A204.1 (cell line): ENCODE measurements at regions not wholly inside any gene's neighbourhood (a gene's known extent, or its start where the extent isn't known, plus 50 kb on each side); places are given as distances from the start of the nearest gene placed in this dataset.
"Not testable (repeated sequence)": the region's sequence is repeated elsewhere in the genome, so short reads cannot be mapped to it uniquely, and the experiment has no call there.

Source experiments
- FAIRE-seq: peaks from 2 replicates; lab custom pipeline; 2012; peaks lifted over from hg19 to GRCh38; lab: Jason Lieb, UNC

DNA sequence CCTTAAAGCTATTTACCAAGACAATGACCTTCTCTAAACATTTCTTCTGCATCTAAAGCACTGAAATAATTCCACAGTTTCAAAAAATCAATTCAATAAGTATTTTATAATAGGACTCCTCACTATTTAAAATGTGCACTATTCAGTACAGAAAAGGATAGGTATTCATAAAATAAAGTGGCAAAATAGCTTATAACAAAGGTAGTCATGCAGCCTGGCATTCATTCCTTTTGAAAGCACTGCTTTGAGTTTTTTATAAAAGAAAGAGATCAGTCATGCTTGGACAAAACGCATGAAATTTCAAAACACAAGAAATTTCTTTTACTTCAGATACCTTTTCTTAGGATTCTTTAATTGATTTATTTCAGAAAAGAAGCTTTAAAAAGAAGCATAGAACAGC lies 689.7 kb upstream of the PHF14 start:
- FAIRE-seq: no peak

DNA sequence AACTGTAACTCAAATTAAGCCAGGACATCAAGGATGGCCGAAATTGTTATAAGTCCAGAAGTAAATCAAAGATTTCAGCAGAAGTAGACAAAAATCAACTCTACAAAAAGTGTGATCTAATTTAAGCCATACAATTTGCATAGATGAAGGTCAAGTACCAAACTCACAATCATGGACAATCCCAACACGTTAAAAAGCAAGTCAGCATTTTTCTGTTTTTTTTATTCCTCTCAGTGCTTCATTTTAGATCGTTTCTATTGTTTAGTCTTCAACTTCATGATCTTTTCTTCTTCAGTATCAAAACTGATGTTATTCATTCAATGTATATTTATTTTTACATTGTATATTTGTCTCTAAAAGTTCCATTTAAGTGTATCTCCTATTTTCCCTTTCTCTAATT lies 674.3 kb upstream of the PHF14 start:
- FAIRE-seq: no peak

- no peak for FAIRE-seq
These were observed 673.1 kb upstream of the PHF14 start for GRCh38 chr7:10300577-10300976.

DNA sequence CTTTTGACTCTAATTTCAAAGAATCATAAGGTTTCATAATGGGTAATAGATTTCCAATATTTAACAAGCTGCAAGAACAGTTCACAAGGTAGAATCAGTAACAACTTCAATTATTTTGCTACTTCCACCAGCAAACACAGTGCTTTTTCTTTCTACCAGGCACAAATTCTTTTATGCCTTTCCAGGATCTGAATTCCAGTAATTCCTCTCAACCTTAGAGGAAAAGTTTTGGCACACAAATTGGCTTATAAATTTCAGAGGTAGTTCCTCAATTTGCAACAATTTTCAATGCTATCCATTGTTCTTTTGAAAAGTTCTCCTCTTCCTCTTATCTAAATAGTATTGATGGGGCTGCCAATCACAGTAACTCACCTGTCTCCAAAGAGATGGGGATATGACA lies 665.4 kb upstream of the PHF14 start:
- no peak for FAIRE-seq

DNA sequence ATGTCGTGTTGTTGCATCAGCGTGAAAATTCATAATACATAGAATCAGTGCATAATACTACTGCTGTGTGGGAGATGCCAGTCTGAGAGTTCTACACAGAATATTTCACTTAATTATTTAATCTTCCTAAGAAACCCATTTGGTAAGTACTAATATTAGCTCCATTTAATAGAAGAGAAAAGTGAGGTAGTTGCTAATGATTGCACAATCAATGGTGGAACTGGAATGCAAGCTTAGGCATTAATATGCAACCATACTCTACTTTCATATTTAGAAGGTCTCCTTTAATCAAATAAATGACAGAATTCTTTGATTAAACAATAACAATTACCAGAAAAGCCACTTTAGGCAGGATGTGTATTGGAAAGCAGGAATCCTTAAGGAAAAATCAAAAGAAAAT lies 660.7 kb upstream of the PHF14 start:
- no peak for FAIRE-seq

- FAIRE-seq: no peak
These were observed 657.8 kb upstream of the PHF14 start for GRCh38 chr7:10315881-10316280.

DNA sequence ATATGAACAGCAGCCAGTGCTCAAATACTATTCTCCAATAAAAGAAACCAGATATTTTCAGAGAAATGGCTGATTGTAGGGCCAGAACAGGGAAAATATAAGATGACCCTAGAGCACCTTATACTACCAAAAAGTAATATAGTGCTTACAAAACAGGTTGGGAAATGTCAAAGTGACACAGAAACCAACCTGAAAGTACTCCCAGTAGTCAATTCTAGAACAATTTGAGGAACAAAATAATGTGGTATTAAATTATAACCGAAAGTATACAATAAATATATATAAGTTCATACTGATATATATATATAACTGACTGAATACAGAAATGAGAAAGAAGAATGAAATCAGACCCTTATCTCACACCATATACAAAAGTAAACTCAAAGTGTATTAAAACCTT lies 657.2 kb upstream of the PHF14 start:
- FAIRE-seq: no peak

DNA sequence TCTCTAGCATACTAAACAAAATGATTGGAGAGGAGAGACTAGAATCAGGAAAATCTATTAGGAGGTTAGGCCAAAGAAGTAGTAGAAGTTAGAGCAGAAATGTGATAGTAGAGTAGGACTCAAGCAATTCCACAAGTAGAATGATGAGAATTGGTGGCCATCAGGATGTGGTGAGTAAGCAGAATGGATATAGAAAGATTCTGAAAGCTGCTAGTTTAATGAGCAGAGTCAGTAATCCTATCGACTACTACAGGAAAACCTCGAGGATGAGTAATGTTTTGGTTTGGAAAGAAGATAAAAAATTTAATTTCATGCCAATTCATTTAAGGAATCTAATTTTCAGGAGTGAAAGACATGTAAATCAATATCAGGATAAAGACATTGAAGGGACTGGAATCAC lies 648.3 kb upstream of the PHF14 start:
- FAIRE-seq: no peak

DNA sequence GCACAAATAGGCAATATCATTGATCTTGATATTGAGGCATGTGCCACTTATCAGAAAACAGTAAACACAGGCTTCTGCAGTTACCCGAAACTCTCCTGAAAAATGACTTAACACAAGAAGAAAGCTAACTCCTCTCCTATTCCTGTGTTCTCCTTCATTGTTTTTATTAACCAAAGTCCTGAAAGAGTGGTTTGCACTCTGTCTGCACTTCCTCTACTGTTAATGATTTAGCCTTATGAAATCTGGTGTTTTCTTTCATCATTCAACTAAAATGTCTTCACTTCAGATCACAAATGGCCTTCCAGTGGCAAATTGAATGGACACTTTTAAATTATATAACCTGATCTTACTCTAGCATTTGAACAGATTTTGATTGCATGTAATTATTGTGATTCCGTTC lies 630.6 kb upstream of the PHF14 start:
- FAIRE-seq: no peak

DNA sequence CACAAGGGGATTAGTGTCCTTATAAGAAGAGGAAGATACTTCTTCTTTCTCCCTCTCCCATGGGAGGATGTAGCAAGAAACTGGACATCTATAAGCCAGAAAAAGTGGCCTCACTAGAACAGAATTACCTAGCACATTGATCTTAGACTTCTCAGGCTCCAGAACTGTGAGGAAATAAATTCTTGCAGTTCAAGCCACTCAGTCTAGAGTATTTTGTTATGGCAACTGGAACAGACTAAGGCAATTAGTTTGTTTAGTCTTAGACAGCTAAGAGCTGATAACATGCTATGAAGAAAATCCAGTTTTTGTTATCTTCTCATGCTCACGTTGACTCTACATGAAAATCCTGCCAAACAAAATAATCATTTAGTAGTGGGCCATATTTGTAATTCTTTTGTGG lies 627.6 kb upstream of the PHF14 start:
- no peak for FAIRE-seq

- FAIRE-seq: no peak
These were observed 617.9 kb upstream of the PHF14 start for GRCh38 chr7:10355816-10356215.

DNA sequence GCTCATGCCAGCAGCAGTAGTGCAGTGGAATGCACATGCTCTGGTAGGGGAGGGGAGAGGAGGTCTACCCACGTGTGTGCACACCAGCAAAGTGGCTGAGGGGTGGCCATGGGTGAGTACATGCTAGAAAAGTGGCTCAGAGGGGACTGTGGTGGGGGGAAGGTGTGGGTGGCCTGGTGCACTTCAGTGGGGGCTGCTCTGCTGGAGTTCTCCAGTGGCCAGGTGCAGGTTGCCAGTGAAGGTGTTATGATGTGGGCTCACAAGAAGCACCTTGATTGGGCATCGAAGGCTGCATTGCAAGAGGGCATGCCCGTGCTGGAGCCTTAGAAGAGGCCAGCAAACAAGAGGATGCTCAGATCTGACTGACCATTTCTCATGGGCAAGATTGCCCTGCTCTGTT lies 613.6 kb upstream of the PHF14 start:
- FAIRE-seq: no peak

- FAIRE-seq: no peak
These were observed 571.9 kb upstream of the PHF14 start for GRCh38 chr7:10401793-10402192.

DNA sequence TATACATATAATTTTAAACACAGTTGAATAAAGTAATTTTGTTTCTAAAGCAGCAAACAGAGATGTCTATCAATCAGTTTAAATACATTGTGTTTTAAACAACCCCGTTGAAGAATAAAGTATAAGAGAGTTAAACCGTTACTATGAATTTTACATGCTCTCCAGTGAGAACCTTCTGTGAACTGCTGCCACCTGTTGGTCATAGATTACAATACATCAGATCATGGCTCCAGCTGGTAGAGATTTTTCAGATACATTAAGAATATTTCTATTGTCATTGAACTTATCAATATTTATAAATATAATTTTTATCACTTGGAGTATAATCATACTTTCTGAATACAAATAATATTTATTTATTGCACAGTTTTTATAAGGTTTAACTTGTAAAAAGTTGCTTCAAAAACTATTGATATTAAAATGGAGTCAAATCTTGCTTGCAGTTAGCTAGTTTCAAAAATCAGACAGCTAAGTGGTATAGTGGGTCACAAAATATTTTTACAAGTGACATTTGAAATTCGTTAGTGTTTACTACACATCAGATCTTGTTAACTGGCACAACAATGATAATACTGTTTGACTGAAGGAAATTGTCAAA lies 561.2 kb upstream of the PHF14 start:
- FAIRE-seq: peak; percentile 98

DNA sequence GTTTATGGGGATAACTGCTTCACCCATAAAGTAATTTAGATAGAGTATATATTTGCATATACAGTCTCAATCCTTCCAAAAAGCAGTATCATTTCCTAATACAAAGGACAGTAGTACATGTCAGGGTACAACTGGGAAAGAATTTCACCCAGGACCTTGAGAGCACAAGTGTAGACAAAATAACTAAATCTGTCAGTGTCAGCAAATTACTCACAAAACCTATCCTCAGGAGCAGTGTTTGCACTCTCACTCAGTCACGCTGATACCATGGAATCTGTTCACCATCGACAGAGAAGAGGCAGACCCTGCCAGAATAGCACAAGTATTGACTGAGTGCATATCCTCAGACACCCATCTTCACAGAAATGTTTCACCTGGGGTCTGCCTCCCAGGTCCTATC lies 554.7 kb upstream of the PHF14 start:
- no peak for FAIRE-seq

GRCh38 chr7:10429031-10429430 lies 544.6 kb upstream of the PHF14 start:
- no peak for FAIRE-seq

DNA sequence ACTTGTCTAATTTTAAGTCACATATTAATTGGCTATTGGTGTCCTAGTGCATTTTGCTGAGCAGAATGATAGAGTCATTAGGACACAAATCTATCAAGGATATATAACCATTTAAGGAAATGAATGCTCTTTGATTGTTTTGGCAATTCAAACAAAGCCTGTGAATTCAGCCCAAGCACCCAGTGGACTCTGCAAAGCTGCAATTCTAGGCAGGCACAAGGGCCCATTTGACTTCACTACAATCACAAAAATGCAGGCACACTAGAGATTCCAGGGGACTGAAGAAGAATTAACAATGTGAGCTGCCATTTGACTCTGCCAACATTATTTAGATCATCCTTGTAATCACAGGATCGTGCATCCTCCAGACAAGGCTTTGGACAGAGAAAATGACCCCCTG lies 544.2 kb upstream of the PHF14 start:
- FAIRE-seq: no peak

- no peak for FAIRE-seq
These were observed 537.4 kb upstream of the PHF14 start for GRCh38 chr7:10436302-10436701.

- no peak for FAIRE-seq
These were observed 534.6 kb upstream of the PHF14 start for GRCh38 chr7:10439027-10439426.

DNA sequence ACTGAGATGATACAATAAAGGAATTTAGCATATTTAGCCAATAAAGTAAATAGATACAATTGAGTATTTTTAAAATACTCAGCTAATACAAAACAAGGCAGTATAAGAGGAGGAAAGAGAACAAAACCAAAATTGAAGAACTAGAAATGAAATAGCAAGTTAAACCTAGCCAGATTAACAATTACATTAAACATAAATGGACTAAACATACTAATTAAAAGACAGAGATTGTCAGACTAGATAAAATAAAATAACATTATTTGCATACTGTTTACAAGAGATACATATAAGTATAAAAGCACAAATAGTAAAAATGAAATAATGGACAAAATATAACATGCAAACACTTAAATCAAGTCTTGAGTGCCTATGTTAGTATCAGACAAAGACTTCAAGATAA lies 517.7 kb upstream of the PHF14 start:
- FAIRE-seq: no peak

DNA sequence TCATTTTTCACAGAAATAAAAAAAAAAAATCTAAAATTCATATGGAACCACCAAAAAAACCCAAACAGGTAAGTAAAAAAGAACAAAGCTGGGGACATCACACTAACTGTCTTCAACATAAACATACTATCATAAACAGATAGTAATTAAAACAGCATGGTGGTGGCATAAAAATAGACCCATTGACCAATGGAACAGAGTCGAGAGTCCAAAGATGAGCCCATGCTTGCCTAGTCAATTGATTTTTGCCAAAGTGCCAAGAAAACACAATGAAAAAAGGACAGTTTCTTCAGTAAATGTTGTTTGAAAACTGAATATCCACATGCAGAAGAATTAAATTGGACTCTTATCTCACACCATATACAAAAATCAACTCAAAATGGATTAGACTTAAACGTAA lies 513.2 kb upstream of the PHF14 start:
- no peak for FAIRE-seq

DNA sequence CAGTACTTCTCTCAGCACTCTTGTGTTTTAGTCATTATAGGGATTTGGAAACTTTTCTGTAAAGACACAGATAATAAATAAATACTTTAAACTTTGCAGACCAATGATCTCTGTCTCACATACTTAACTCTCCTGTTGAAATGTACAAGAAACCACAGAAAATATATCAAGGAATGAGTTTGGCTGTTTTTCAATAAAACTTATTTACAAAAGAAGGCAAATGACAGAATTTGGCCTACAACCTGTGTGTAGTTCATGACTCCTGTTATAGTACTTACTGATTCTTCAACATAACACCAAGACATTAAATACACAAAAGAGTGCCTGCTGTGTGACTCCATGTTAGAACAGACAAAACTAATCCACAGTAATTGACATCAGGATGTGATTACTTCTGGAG lies 510.0 kb upstream of the PHF14 start:
- FAIRE-seq: no peak

- not testable (repeated sequence) for FAIRE-seq
These were observed 508.1 kb upstream of the PHF14 start for GRCh38 chr7:10465536-10465935.

GRCh38 chr7:10468908-10469307 lies 504.8 kb upstream of the PHF14 start:
- FAIRE-seq: no peak

GRCh38 chr7:10469476-10469875 lies 504.2 kb upstream of the PHF14 start:
- FAIRE-seq: no peak
